IPS DF 6.9 (cell line): ENCODE measurements at regions not wholly inside any gene's neighbourhood (a gene's known extent, or its start where the extent isn't known, plus 50 kb on each side); places are given as distances from the start of the nearest gene placed in this dataset.

Experiments used
- DNase-seq: peaks from one replicate; pipeline ENCODE4 v3.0.0-alpha.2; 2013; ENCODE audit warnings: low read depth, low spot score
- H3K27ac ChIP-seq: one replicate; pipeline ENCODE4 v1.5.1; 2013; ENCODE audit warnings: low read length, control low read depth
- H3K27me3 ChIP-seq: 2 replicates; pipeline ENCODE4 v1.6.1; 2013; ENCODE audit warnings: mild to moderate bottlenecking, low read length; ENCODE audit not compliant: control insufficient read depth, insufficient read depth
- H3K36me3 ChIP-seq: 2 replicates; pipeline ENCODE4 v1.6.1; 2013; ENCODE audit warnings: low read length; ENCODE audit not compliant: control insufficient read depth, insufficient read depth
- H3K4me1 ChIP-seq: 2 replicates; pipeline ENCODE4 v1.6.1; 2013; ENCODE audit warnings: low read length; ENCODE audit not compliant: control insufficient read depth, insufficient read depth
- H3K4me3 ChIP-seq: 2 replicates; pipeline ENCODE4 v1.5.1; 2013; ENCODE audit warnings: mild to moderate bottlenecking, low read length
- H3K9me3 ChIP-seq: 2 replicates; pipeline ENCODE4 v1.6.1; 2013; ENCODE audit warnings: low read length, inconsistent platforms; ENCODE audit not compliant: control insufficient read depth, insufficient read depth
- WGBS: extraction: QIAGEN DNeasy Blood & Tissue Kit; methylation state at CpG from one replicate; pipeline ENCODE4 v1.1.7; 2013; ENCODE audit warnings: mixed read lengths, missing lambda C conversion rate; ENCODE audit not compliant: insufficient read length, insufficient coverage; 5-methylcytosine and 5-hydroxymethylcytosine counted together

GRCh38 chr14:66115740-66116502 lies 370.2 kb upstream of the CCDC196 start:
- Histone ChIP-seq H3K36me3 (no peaks in the 10 kb centered on the region), H3K4me3 (no peak overlapping the region), H3K27me3 (no peaks in the 10 kb centered on the region), H3K9me3 (no peaks in the 10 kb centered on the region), H3K4me1 (peaks cover 1% of the 10 kb centered on the region; the same call in 1 of the 2 replicates), H3K27ac (no peak overlapping the region)
- WGBS: no CpG with 5 or more reads among the region's 8 CpGs
- DNase-seq: no peak

- WGBS: no CpG with 5 or more reads among the region's 4 CpGs
Observed at GRCh38 chr14:66116732-66117131, 369.4 kb upstream of the CCDC196 start.

GRCh38 chr14:66117600-66117999 lies 368.6 kb upstream of the CCDC196 start:
- no peaks in the 10 kb centered on the region for H3K9me3 ChIP-seq
- H3K27me3 ChIP-seq: no peaks in the 10 kb centered on the region
- peaks cover 1% of the 10 kb centered on the region; the same call in 1 of the 2 replicates for H3K4me1 ChIP-seq
- WGBS: no CpG with 5 or more reads among the region's 3 CpGs
- H3K36me3 ChIP-seq: no peaks in the 10 kb centered on the region
- H3K27ac ChIP-seq: no peak overlapping the region
- DNase-seq: no peak
- H3K4me3 ChIP-seq: no peak overlapping the region

More at GRCh38 chr14:66116732-66117131, 369.4 kb upstream of the CCDC196 start:
- Histone ChIP-seq H3K9me3 (no peaks in the 10 kb centered on the region), H3K27me3 (no peaks in the 10 kb centered on the region), H3K27ac (no peak overlapping the region), H3K4me1 (peaks cover 1% of the 10 kb centered on the region; the same call in 1 of the 2 replicates), H3K36me3 (no peaks in the 10 kb centered on the region), H3K4me3 (no peak overlapping the region)
- DNase-seq: no peak

GRCh38 chr14:66119606-66120231 lies 366.5 kb upstream of the CCDC196 start:
- H3K4me1 ChIP-seq: no peaks in the 10 kb centered on the region
- no peak overlapping the region for H3K4me3 ChIP-seq
- H3K27me3 ChIP-seq: no peaks in the 10 kb centered on the region
- no CpG with 5 or more reads among the region's 5 CpGs for WGBS
- no peaks in the 10 kb centered on the region for H3K9me3 ChIP-seq
- no peak for DNase-seq
- no peak overlapping the region for H3K27ac ChIP-seq
- no peaks in the 10 kb centered on the region for H3K36me3 ChIP-seq

GRCh38 chr14:66120402-66120801 lies 365.8 kb upstream of the CCDC196 start:
- Histone ChIP-seq H3K4me3 (no peak overlapping the region), H3K4me1 (no peaks in the 10 kb centered on the region), H3K27me3 (no peaks in the 10 kb centered on the region), H3K9me3 (no peaks in the 10 kb centered on the region), H3K36me3 (no peaks in the 10 kb centered on the region), H3K27ac (no peak overlapping the region)
- WGBS: no CpG with 5 or more reads among the region's 3 CpGs
- no peak for DNase-seq

DNA sequence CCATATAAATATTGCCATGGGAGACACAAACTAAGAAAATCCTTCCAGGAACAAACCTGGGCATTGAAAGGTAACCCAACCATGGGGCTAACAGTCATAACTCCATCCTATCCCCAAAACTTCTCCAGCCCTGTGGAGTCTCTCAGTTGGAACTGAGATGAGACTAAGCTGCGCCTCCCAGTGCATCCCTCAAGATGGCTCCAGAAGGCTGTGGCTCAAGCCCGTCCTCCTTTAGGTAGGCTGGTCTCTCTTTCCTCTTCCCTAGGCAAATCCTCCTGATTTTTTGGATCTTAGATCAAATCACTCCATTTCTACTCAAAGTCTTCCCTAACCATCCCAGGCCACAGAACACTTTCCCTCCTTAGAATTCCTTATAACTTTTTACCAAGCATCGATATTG lies 364.3 kb upstream of the CCDC196 start:
- no peaks in the 10 kb centered on the region for H3K36me3 ChIP-seq
- no peak overlapping the region for H3K27ac ChIP-seq
- H3K4me1 ChIP-seq: no peaks in the 10 kb centered on the region
- no peak for DNase-seq
- H3K27me3 ChIP-seq: no peaks in the 10 kb centered on the region
- no CpG with 5 or more reads among the region's 3 CpGs for WGBS
- no peak overlapping the region for H3K4me3 ChIP-seq
- no peaks in the 10 kb centered on the region for H3K9me3 ChIP-seq

DNA sequence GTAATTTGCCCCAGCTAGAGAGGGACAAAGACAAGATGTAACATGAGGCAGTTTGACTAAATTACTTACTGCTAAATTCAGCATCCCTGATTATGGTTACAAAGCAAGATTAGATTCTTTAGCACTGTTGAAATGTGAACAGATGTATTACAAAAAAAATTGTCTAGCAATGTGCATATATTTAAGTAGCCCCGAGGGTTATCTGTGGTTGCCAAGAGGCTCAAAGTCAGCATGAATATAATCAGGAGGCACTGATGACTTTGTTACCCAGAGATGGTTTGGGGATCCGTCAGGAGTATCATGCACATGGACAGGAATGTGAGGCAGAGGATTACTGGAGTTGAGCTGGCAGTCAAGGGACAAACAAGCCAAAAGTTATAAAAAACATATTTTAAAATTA lies 356.9 kb upstream of the CCDC196 start:
- Histone ChIP-seq H3K27me3 (no peaks in the 10 kb centered on the region), H3K9me3 (no peaks in the 10 kb centered on the region), H3K27ac (no peak overlapping the region), H3K4me1 (no peaks in the 10 kb centered on the region), H3K36me3 (no peaks in the 10 kb centered on the region), H3K4me3 (no peak overlapping the region)
- no CpG with 5 or more reads among the region's 2 CpGs for WGBS
- no peak for DNase-seq

- Histone ChIP-seq H3K4me1 (no peaks in the 10 kb centered on the region), H3K4me3 (no peak overlapping the region), H3K27ac (no peak overlapping the region), H3K9me3 (no peaks in the 10 kb centered on the region), H3K27me3 (no peaks in the 10 kb centered on the region), H3K36me3 (no peaks in the 10 kb centered on the region)
- WGBS: no CpG with 5 or more reads among the region's 4 CpGs
- no peak for DNase-seq
Observed at GRCh38 chr14:66131111-66131510, 355.1 kb upstream of the CCDC196 start.

- Histone ChIP-seq H3K4me1 (no peaks in the 10 kb centered on the region), H3K27ac (no peak overlapping the region), H3K4me3 (no peak overlapping the region), H3K27me3 (no peaks in the 10 kb centered on the region), H3K9me3 (no peaks in the 10 kb centered on the region), H3K36me3 (no peaks in the 10 kb centered on the region)
- no peak for DNase-seq
Observed at GRCh38 chr14:66133666-66134065, 352.5 kb upstream of the CCDC196 start.

GRCh38 chr14:66135831-66136230 lies 350.3 kb upstream of the CCDC196 start:
- no peak for DNase-seq
- no peaks in the 10 kb centered on the region for H3K36me3 ChIP-seq
- no peaks in the 10 kb centered on the region for H3K4me1 ChIP-seq
- H3K27me3 ChIP-seq: no peaks in the 10 kb centered on the region
- H3K9me3 ChIP-seq: no peaks in the 10 kb centered on the region
- WGBS: no CpG with 5 or more reads among the region's 2 CpGs
- H3K27ac ChIP-seq: no peak overlapping the region
- H3K4me3 ChIP-seq: no peak overlapping the region

DNA sequence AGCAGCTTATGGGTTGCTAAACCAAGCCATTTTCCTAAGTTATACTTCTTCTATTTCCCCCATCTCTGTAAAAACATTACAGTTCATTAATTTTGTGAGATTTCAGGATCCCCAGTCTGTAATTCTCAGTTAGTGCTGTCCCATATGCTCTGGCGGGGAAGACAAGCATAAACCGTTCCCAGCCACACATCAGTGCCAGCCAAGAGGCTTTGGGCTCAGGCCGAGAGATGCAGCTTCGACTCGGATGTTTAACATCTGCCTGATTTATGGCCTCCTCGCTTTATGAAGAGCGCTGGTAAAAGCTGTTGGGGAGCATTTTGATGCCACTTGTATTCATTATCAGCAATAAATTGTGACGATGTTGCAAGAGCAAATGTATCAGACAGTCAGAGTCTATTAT lies 349.1 kb upstream of the CCDC196 start:
- Histone ChIP-seq H3K4me3 (no peak overlapping the region), H3K9me3 (no peaks in the 10 kb centered on the region), H3K27me3 (no peaks in the 10 kb centered on the region), H3K27ac (no peak overlapping the region), H3K4me1 (no peaks in the 10 kb centered on the region), H3K36me3 (no peaks in the 10 kb centered on the region)
- DNase-seq: no peak
- WGBS: no CpG with 5 or more reads among the region's 8 CpGs
